WI38 (cell line): ENCODE measurements at regions not wholly inside any gene's neighbourhood (a gene's known extent, or its start where the extent isn't known, plus 50 kb on each side); places are given as distances from the start of the nearest gene placed in this dataset.

Source experiments
- H3K4me3 ChIP-seq: 2 replicates; pipeline ENCODE4 v1.5.1; 2011; ENCODE audit warnings: low read depth, mild to moderate bottlenecking, control low read depth, low read length
- CTCF ChIP-seq: IDR thresholded peaks from 2 replicates; pipeline ENCODE4 v1.5.1; 2012; ENCODE audit warnings: low read depth, mild to moderate bottlenecking, control low read depth, low read length

GRCh38 chr2:78263571-78263970 is 741.4 kb upstream of the LRRTM4 start:
- TF ChIP-seq CTCF, result no peak
- no peak overlapping the region for H3K4me3 ChIP-seq

DNA sequence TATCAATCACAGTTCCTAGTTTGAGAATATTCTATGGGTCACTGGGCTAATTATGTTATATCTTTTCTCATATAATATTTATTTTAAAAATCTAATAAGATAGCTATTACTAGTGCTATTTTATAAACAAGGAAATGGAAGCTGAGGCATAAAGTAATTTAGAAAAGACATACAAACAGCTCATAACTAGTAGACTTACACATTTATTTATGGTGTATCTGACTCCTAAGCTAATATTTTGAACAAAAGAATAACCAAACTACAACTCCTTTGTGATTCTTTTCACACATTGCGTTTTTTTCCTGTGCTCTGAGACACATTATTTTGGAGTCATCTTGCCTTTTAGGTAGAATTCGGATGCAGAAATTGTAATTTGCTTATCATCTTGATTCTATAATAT is 742.0 kb upstream of the LRRTM4 start:
- no peak overlapping the region for H3K4me3 ChIP-seq
- no peak for TF ChIP-seq CTCF

- TF ChIP-seq CTCF, result no peak
- H3K4me3 ChIP-seq, result no peak overlapping the region
These were observed 744.3 kb upstream of the REG3G start for GRCh38 chr2:78281164-78281563.

DNA sequence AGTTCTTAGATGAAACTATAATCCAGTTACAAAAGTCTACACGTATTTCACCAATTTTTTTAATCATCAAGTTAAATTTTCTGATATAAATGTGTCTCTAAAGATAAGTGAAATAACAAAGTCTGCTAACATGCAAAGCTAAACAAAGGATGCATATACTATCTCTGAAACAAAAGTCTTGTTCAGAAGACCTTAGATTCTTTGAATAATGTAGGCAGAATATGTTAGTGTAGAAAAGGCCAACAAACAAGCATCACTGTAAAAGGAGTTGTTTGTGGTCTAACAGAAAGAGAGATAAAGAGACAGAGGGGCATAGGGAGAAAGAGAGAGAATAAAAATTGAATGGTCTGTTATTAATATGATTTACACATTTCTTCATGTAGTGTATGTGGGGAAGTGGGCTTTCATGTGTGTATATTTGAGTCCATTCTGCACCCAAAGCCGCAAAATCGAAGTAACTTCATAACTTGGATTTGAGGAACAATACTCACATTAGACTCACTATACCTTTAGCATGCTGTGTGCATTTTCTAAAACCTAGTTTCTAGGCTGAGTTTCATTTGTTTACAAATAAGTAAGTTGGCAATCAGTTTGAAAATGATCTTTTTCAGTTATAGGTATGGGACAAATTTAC is 734.8 kb upstream of the REG3G start:
- no peak for TF ChIP-seq CTCF
- no peak overlapping the region for H3K4me3 ChIP-seq

DNA sequence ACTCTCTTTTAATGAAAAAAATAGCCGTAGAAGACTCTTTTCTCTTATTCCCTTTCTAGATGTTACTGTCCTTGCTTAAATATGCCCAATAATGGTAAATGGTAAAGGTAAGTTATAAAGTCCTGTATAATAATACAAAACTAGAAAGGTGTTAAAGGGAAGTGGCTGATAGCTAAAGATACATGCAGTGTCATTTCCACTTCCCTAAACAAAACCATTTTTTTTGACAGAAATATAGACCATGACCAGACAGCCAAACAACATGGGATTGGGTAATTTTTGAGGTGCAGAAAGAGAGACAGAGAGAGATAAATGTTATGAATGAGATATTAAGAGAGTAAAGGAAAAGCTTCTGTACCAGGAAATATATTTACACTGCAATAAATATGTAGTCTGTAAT is 731.7 kb upstream of the REG3G start:
- TF ChIP-seq CTCF, result no peak
- H3K4me3 ChIP-seq, result no peak overlapping the region

DNA sequence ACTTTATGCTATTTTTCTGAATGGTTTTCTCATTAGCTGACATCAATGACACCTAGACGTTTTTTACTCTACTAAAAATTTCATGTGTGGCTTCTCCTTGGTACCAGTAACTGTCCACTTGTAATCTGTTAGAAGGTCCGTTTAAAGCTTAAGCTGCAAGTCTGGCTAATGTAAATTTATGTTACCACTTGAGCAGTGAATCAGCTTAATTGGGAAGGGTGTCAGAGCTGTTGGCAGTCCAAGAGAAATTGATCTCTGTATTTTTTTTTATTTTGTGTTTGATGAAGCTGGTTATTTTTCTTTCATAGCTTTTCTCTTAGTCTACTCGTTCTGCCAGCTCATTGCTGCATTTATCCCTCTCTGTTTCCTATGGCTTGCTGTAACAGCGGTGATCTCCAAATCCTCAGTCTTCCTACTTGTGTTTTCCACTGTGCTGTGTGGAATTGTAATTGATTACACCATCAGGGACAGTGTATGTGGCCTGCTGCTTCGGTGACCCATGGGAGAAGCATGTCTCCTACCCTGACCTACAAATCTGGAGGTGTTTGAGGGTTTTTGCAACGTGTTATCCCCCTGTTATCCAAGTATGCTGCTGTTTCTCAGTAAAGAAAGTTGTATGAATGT is 724.2 kb upstream of the REG3G start:
- no peak overlapping the region for H3K4me3 ChIP-seq
- TF ChIP-seq CTCF, result no peak

- no peak overlapping the region for H3K4me3 ChIP-seq
- TF ChIP-seq CTCF, result no peak
These were observed 720.8 kb upstream of the REG3G start for GRCh38 chr2:78304678-78305077.
